ENCODE measurements at regions not wholly inside any gene's neighbourhood (a gene's known extent, or its start where the extent isn't known, plus 50 kb on each side); places are given as distances from the start of the nearest gene placed in this dataset.

DNA sequence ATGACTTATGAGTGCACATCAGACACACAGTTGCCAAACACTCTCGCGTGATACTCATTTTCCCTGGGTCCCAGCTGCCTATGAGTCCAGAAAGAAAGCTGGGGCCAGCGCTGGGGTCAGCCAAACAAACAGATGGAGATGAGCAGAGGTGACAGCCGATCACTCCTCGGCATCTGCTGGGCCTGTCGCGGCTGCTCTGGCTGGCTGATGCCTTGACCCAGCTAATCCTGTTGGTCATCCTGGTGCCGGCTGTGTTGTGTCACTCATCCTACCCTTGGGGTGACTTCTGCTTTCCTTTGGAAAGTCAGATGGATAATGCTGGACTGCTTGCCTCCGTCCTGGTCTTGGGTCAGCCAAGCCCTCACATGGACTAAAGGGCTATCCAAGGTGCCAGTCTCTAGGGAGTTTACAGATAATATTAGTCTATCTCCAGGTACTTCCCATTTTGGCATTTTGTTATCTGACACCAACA, 105.3 kb upstream of the PDZRN3 start:
- no peak for DNase-seq

DNA sequence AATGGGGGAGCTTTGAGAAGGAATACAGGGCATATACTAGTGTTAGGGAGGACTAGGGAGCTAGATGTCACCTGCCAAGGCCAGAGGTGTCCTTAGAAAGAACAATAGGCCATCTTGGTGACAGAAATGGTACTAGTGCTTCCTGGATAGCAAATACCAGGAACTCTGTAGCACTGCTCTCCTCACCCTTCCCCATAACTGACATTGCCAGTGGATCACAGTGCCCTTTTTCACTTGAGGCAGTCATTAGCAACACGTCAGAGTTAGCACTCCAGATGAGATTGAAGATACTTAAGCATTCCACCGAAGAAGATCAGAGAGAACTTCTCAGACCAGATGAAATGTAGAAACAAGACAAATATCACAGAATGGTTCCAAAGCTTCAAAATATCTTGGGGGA, 103.1 kb upstream of the PDZRN3 start:
- no peak for DNase-seq

DNA sequence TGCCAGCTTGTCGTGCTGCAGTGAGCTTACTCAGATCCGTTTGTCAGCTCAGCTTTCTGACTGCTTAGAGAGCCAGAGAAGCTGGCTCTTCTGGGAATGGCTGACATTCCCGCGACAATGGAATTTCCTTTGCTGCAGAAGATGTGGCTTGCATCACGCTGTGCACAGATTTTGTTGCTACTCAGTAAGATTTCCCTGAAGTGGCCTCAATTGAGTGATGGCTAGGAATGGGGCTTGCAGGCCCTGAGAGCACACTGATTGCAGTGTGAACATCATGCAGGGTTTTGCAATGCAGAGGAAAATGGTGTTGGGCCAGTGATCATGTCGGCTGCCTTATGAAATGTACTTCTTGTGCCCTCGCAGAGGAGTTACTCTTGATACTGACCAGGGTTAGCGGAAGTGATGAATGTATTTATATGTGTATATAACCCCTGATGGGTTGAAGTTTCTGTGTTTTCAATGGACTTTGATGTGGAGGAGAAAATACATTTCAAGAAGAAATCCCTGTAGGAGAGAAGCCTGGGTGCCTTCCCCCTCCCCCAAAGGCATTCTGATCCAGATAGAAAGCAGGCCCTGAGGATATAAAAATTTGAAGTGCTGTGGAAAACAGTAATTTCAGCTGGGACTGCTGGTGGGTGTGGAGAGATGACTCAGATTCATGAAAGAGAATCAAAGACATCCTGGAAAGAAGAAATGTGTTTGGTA, 102.5 kb upstream of the PDZRN3 start:
- DNase-seq = no peak

DNA sequence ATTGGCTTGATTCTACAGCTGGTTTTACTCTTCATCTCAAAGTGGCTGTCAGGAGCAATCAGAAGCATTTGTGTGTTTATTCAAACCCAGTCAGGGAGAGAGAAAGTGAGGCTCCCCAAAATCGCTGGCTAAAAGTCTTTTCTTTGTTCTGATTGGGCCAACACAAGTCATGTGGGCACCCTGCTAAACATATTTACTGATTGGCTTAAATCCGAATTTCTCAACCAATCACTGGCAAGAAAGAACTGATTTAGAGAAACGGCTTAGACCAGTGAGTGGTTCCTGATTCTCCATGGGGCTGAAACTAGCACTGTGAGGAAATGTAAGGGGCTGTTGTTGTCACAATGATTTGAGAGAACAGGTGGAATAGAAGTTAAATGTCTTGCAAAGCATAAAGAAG, 98.9 kb upstream of the PDZRN3 start:
- DNase-seq = no peak

DNA sequence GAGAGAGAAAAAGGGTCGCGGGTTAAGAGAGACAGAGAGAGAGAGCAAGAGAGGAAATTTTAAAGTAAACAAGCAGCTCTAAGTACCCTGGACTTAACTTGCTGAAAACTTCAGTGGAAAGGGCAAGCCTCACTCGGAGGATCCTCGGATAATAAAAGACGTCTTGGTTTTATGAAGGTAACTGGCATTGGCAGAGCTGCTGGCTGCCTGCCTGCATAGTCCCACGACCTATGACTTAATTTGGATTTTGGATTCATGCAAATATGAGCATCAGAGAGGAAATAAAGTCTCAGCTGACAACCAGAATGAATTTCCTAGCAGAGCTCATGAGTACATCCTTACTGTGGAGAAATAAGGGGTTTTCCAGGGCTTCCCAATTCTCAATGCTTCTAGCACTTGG, 95.1 kb upstream of the PDZRN3 start:
- DNase-seq = no peak

DNA sequence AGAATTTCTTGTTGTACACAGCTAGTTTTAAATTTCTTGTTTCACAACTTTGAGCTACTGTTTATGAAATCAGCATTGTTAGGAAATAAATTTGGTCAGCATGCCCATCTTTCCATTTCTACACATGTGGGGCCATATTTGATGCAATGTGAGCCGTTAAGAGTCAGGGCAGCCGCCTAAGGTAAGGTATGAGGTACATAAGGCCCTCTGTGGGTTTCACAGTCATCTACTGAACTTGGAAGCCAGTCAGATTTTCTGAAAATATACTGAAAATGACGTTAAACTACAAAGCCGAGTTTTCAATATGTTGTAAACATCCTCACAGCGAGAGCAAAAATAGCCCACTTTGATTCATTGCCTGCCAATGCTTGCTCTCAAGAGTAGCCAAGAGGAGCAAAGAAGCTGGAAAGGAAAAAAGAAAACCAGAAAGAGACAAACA, 94.7 kb upstream of the PDZRN3 start:
- DNase-seq = no peak

DNA sequence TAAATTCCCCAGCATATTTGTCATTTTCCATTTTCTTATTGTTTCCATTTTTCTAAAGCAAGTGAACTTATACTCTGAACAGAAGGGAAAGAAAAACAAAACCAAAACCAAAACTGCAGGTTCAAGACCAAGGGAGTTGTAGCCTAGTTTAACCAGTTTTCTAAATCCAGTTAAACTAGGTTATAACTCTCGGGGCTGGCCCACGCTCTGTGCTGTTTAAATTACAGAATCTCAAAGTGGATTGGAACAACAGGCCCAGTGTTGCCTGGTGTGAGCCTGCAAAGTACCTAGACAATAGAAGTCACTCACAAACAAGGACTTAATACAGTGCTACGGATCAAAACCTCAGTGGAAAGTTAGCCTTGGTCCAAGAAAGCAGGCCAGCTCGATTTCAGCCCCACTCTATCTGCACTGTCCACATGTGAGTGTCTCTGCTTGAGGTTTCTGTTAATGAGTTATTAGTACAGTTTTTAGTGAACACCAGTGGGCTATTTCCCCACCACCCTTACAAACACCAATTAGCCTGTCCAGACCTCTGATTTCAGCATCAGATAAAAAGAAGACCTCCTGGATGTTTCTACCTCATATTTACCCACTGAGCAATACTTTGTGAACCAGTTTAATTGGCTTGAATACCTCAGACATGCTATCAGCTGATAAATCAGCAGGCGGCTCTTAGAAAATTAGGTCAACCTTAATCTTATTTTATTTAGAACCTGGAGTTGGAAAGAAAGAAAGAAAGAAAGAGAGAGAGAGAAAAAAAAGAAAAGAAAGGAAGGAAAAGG, 93.8 kb upstream of the PDZRN3 start:
- no peak for DNase-seq

DNA sequence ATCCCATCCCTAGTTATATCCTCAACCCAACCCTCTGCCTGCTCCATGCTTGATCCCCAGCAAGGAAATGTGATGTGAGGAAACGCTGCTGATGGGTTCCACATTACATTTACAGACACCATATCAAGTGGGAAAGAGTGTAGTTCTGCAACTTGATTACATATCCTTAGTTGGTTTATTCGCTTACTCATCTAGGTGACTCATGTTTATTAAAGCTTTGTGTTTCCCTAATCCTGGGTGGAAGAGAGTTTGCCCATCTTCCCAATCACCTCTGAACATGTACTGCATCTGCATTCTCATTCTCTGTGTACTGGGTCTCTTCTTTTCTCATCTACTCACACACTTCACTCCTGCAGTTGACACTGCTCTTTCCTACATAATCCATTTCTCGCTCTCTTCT, 91.7 kb upstream of the PDZRN3 start:
- DNase-seq = no peak

DNA sequence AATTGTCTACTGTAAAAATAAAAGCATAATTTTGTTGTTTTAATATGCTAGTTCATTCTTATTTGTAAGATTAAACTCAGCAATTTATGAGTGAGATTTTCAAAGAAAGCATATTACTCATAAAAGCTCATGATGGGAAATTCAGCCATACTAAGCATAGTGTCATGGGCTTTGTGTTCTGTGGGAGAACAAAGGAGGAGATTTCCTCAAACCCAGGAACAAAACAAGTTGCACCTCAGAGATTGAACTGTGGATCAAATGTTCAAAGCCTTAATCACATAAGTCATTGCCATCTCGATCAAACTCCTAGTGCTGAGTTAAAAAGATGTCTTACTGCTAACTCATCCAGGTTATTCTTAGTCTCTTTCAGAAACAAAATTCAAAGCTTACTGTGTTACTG, 85.6 kb upstream of the PDZRN3 start:
- DNase-seq = no peak

DNA sequence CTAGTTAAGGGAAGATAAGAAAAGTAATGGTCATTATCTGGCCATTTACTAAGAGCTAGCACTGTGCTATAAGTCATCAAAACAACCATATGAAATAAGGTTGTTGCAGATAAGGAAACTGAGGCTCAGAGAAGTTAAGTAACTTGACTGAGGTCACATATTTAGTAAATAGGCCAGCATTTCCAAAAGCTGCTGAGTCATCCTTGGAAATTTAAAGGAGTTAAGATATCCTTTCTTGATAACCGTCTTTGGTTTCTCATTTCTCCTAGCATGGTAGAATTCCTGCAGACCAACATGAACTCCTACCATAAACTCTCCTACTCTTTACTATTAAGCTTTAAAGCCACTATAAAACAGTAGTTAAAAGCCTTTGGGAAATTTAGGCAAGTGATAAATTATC, 85.0 kb upstream of the PDZRN3 start:
- no peak for DNase-seq

DNA sequence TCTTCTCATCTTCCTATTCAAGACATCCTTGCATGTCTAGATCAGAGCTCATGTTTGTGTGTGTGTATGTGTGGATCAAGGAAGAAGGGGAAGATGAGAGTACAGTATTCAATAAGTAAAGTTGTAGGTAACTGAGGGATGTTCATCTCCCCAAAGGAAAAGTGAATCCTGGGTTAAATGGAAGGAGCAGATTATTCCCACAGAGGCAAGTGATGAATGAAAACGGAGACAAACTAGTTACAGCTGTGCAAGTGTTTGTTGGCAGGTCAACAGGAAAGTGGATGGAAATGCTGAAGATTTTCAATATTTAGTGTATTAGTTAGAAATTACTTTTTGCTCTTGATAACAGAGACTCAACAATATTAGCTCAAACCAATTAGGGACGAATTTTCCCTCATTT, 84.2 kb upstream of the PDZRN3 start:
- DNase-seq = no peak

DNA sequence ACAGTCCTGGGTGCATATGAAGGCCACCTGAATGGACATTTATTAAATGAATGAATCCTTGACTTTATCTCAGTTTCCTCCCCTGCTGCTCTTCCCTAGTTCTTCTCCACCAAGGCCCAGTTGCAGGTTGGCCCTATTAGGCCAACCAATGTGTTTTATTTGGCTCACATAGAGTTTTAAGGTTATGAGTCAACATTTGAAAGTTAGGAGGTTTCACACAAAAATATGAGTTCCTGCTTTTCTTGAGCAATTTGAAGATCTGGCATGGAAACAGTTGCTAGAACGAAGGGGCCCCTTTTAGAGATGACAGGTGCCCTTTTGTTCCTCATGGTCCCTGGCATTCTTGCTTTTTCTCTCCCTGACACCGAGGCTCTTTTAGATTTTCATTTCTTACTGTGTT, 83.0 kb upstream of the PDZRN3 start:
- DNase-seq = no peak

DNA sequence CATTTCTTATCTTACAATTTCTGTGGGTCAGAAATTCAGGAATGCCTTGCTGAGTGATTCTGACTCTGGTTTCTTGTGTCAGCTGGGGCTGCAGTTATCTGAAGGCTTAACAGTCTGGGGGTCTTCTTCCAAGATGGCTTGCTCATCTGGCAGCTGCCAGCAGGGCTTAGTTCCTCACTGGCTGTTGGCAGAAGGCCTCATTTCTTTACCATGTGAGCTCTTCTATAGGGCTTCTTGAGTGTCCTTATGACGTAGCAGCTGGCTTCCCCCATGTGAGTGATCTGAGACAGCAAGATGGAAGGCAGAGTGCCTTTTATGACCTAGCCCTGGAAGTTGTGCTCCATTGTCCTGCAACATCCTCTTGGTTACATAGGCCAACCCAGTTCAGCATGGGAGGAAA, 82.0 kb upstream of the PDZRN3 start:
- no peak for DNase-seq

DNA sequence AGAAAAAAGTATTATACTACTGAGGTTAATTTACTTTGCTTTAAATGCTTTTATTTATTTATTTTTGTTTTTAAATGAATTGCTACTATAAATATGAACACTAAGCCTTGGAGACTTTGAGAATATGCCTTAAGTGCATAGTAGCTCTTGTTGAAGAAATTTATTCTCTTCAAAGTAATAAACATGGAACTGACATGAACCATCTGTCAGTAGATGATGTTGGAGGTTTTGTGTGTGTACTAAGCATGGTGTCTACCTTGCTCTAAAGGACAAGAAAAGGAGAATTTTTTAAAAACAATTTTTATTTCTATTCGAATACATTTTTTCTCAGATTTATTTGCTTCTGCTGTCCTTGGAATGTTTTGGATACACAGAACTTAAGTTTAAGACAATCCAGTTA, 81.1 kb upstream of the PDZRN3 start:
- no peak for DNase-seq

DNA sequence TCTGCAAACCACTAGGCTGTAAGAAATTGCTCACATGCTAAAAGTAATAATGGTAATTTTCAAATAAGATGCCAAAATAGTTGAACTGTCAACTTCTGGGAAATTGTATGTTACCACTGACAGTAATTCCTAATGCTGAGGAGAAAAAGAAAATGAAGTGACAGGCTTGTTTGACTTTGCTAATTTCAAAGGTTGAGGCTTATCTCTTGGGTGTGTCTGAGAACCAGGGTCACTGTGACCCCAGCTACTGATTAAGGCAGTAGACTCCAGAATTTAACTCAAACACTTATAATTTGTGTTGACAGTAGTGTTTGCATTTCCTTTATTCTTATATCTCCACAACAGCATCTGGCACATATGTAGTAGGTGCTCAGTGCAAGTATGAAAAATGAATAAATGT, 74.6 kb upstream of the PDZRN3 start:
- DNase-seq = no peak

DNA sequence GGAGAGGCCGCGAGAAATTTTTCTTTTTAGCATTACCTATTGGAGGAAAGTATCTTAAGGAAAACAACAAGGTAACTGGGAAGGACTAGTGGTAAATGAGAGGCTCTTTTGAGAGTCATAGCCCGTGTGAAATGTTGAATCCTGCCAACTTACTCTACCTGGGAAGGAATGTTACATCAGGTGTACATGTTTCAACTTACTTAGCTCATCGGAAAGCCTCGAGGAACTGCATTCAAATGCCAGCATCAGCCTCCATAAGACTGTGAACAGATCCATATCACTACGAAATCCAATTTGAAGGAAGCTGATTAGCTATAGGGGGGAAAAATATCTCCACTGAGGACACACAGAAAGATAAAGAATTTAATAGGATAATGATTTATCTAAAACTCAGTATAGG, 72.3 kb upstream of the PDZRN3 start:
- no peak for DNase-seq

DNA sequence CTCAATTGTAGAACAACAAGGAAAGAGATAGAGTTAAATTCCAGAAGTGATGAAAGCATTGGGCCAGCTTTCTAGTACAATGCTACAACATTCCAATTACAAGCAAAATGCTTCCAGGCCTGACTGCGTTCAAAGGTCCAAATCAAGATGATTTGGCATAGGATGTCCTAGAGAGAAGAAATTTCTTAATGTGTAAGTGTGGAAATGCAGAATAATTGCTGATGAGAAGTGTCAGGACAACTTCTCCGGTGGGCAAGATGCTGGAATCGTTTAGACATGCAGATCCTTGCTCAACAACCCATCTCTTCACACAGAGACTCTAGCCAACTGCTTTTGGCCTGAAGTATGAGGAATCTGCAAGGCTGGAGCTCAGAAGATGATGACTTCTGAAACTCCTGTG, 71.1 kb upstream of the PDZRN3 start:
- no peak for DNase-seq

DNA sequence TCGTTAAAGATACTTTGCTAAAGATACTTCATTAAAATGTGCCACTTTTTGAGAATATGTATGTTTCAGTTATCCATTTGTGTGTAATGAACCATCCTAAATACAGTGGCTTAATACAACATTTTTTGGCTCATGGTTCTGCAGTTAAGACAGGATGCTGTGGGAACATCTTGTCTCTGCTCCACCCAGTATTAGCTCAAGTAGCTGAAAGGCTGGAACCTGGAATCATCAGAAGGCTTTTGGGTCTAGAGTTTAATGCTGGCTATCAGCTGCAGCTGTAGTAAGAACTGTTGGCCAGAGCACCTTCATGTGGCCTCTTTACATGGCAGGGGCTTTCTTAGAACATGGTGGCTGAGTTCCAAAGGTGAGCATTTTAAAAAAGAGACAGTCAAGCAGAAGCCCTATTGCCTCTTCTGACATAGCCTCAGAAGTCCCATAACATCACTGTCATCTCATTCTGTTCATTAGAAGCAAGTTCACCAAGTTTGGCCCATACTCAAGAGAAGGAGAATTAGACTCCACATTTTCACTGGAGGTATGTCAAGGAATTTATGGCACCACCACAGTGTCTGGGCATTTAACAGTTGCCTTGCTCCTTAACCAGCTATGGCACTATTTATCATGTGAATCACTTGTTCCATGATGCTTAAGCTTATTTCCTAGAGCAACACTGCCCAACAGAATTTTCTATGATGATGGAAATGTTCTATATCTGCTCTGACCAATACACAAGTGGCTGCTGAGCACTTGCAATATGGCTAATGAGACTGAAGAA, 70.4 kb upstream of the PDZRN3 start:
- DNase-seq = no peak

DNA sequence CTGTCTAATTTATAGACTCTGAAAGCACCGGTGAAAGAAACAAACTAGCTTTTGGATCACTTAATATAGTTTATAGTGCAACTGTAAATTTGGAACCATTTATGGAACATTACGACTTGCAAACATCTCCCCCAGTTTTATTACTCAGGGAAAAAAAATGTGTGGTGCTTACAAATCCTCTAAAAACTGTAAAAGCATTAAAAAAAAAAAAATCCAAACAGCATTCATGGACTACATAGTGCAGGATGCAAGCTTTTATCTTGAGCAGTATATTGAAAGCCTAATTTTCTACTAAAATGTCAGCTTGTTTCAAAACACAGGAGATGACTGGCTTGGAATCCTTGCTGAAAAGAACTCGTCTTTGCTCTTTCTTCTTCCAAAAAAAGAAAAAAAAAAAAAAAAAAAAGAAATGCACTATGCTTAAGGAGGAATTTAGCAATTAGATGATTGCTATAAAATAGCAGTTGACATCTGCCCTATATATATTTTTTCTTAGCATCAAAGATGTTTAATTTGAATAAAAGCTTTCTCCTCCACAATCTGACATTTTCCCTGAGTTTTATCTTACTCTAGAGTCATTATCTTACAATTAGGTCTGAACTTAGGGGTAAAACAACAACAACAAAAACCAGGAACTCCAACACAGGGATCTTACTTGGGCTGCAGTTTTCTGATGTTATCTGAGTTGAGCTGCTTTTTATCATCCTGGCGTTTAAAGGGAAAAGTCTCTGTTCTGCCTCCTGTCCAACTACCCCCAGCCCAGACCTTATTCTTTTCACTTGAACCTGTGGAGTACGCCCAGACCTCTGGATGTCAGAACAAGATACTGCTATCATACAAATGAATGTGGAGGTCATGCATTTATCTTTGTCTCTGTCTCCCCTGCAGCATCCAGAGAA, 62.6 kb upstream of the PDZRN3 start:
- DNase-seq = no peak

DNA sequence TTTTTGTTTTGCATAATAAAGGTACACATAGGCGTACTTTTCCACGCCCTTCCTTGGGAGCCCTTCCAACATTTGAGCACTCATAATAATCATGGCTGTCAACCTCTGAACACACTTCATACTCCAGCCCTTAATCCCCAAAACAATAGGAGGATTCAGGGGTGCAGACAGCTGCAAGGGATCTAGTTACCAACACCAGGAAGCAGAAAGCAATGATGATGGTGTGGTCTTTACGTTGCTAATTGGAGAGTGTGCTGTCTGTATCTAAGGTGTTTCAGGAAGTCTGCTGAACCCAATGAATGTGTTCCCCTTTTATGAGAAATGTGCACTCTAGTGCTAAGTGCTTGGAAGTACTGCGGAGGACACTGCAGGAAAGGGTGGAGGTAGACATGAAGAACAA, 60.3 kb upstream of the PDZRN3 start:
- no peak for DNase-seq

DNA sequence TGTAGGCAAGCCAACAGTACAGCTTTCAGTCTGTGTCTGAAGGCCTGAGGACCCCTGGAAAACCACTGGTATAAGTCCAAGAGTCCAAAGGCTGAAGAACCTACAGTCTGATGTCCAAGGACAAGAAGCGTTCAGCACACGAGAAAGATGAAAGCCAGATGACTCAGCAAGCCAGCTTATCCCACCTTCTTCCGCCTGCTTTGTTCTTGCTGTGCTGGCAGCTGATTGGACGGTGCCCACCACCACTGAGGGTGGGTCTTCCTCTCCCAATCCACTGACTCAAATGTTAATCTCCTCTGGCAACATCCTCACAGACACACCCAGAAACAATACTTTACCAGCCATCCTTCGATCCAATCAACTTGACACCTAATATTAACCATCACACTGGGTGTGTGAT, 59.0 kb upstream of the PDZRN3 start:
- DNase-seq = no peak

DNA sequence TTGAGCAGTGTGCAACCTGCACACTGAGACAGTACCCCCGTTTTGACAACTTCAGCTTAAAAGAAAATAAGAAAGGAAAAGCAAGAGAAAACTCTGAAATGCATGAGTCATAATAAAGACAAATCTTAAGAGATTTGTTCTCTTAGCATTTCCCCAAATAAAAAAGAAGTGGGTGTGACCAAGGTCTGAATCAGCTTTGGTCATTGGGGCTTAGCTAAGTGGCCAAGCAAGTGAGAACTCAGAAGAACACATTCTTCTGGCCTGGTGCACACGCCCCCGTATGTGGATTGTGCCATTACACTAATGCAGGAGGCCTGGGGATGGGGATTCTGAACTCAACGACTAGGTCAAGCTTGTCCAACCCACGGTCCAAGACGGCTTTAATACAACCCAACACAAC, 56.9 kb upstream of the PDZRN3 start:
- no peak for DNase-seq

DNA sequence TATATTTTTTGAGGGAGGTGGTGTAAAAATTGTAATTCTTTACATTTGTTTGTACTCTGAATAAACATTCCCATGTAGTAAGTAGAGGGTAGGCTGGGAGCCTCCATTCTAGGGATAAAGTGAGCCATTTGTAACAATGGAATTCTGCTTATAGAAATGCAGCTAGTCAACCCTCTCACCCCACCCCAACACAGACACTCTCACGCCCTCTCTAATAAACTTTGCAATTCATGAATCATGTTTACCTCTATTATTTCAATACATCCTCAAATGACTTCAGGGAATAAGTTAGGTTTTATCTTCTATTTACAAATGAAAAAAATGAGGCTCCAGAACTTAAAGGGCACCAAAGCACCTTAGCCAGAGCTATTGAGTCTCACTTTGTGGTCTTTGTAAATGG, 56.5 kb upstream of the PDZRN3 start:
- no peak for DNase-seq
